ENCODE measurements at regions not wholly inside any gene's neighbourhood (a gene's known extent, or its start where the extent isn't known, plus 50 kb on each side); places are given as distances from the start of the nearest gene placed in this dataset.

DNA sequence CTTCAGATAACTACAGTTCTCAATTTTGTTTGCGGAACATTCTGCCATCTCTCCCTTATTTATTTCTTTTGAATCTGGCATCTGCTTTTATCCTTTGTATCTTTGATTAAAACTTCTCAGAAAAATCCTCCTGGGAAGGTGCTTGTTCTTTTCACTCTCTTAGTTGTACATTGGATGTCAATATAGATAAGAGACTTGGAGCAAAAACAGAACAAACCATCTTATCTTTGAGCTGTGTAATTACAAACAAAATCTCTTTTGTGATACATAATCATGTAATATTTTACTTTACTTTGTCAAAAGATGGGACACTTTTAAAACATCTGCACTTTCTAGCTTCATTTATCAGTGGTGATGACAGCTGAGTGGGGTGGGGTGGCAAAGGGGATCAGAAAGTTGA, 307.2 kb upstream of the LYPLAL1 start:
- 100% methylated on average over 1 of the region's 1 CpG for WGBS (ENCODE audit: insufficient coverage, insufficient replicate concordance, low lambda C conversion rate, missing lambda C conversion rate)
- CTCF ChIA-PET = no interaction called here
- H3K9me3 ChIP-seq (replicated peaks; ENCODE audit: control insufficient read depth, insufficient read depth, low read length) = no peaks in the 10 kb centered on the region
- H3K27me3 ChIP-seq (replicated peaks in 1 of 2; ENCODE audit: control insufficient read depth in 2 of 2, insufficient read depth in 2 of 2, low read length in 1 of 2) = no peaks in the 10 kb centered on the region
- H3K79me2 ChIP-seq (ENCODE audit: control insufficient read depth, insufficient read depth, low read length) = no peaks in the 10 kb centered on the region
- no peak overlapping the region for H2AFZ ChIP-seq (ENCODE audit: control insufficient read depth, low read depth, low read length)
- H4K20me1 ChIP-seq (ENCODE audit: control insufficient read depth, insufficient read depth) = no peaks in the 10 kb centered on the region
- no peak for ATAC-seq
- no peaks in the 10 kb centered on the region for H3K36me3 ChIP-seq (ENCODE audit: control insufficient read depth in 2 of 2, insufficient read depth in 2 of 2, low read length in 1 of 2)
- no peak overlapping the region for H3K27ac ChIP-seq (ENCODE audit: control insufficient read depth, insufficient read depth)
- no TSS peak for BruUV-seq (replicated peaks)
- intact Hi-C loops (cut with micrococcal nuclease; ENCODE audit: unreplicated experiment) (no loop called here), in situ Hi-C loops (cut with MboI) (no loop called here)
- FAIRE-seq = no peak
- H3K4me1 ChIP-seq (ENCODE audit: control insufficient read depth, insufficient read depth, low read length) = no peaks in the 10 kb centered on the region
- RAD21 ChIA-PET (ENCODE audit: unreplicated experiment) = no interaction called here
- H3K9ac ChIP-seq (ENCODE audit: control insufficient read depth, insufficient read depth, low read length) = no peak overlapping the region
- DNase-seq (ENCODE audit: low read depth, low spot score) = no peak
- no peak for TF ChIP-seq SMARCA5 (IDR thresholded peaks at IDR 0.05)
- no peak for TF ChIP-seq WRNIP1 (IDR thresholded peaks at IDR 0.05; ENCODE audit: borderline replicate concordance, low read depth, low read length)
- TF ChIP-seq, protein P1, sequence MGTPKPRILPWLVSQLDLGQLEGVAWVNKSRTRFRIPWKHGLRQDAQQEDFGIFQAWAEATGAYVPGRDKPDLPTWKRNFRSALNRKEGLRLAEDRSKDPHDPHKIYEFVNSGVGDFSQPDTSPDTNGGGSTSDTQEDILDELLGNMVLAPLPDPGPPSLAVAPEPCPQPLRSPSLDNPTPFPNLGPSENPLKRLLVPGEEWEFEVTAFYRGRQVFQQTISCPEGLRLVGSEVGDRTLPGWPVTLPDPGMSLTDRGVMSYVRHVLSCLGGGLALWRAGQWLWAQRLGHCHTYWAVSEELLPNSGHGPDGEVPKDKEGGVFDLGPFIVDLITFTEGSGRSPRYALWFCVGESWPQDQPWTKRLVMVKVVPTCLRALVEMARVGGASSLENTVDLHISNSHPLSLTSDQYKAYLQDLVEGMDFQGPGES (IDR thresholded peaks at IDR 0.05) = no peak
- SMC1A ChIA-PET (ENCODE audit: uncharacterized antibody, unreplicated experiment) = interaction anchor here (0.6 kb wide), 1 partner anchor 10 kb away, joined by 3 read pairs; no protein-coding TSS in a partner anchor
- H3K4me2 ChIP-seq (ENCODE audit: control insufficient read depth, insufficient read depth) = no peak overlapping the region
- H3K4me3 ChIP-seq = no peak overlapping the region
- POLR2A ChIA-PET = no interaction called here

DNA sequence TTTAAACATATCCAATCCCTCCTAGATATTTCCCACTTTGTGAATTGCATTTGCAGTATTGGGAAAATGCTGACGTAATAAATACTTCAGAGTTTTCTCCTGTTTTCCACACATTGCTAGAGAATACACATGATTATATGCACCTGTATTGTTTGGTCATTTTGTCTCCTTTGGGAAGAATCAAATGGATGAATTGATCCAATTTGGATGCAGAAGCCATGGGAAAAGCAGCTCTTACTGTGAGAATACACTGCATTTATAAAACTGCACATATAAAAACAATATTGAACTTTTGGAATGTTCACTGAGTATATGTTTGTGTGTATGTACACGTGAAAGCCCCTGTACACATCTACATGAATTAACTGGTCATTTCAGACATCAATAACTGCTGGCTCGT, 306.6 kb upstream of the LYPLAL1 start:
- 2% methylated on average over 3 of the region's 3 CpGs for WGBS (ENCODE audit: insufficient coverage, insufficient replicate concordance, low lambda C conversion rate, missing lambda C conversion rate)
- ChIA-PET CTCF (no interaction called here), SMC1A (ENCODE audit: uncharacterized antibody, unreplicated experiment) (no interaction called here), RAD21 (ENCODE audit: unreplicated experiment) (no interaction called here), POLR2A (no interaction called here)
- no peak for ATAC-seq
- H4K20me1 ChIP-seq (ENCODE audit: control insufficient read depth, insufficient read depth) = no peaks in the 10 kb centered on the region
- no peak overlapping the region for H3K9ac ChIP-seq (ENCODE audit: control insufficient read depth, insufficient read depth, low read length)
- no peaks in the 10 kb centered on the region for H3K9me3 ChIP-seq (replicated peaks; ENCODE audit: control insufficient read depth, insufficient read depth, low read length)
- no TSS peak for BruUV-seq (replicated peaks)
- no peaks in the 10 kb centered on the region for H3K27me3 ChIP-seq (replicated peaks in 1 of 2; ENCODE audit: control insufficient read depth in 2 of 2, insufficient read depth in 2 of 2, low read length in 1 of 2)
- in situ Hi-C loops (cut with MboI) (no loop called here), intact Hi-C loops (cut with micrococcal nuclease; ENCODE audit: unreplicated experiment) (no loop called here)
- no peaks in the 10 kb centered on the region for H3K79me2 ChIP-seq (ENCODE audit: control insufficient read depth, insufficient read depth, low read length)
- H3K4me3 ChIP-seq = no peak overlapping the region
- H3K36me3 ChIP-seq (ENCODE audit: control insufficient read depth in 2 of 2, insufficient read depth in 2 of 2, low read length in 1 of 2) = no peaks in the 10 kb centered on the region
- DNase-seq (ENCODE audit: low read depth, low spot score) = no peak
- FAIRE-seq = no peak
- no peak overlapping the region for H3K4me2 ChIP-seq (ENCODE audit: control insufficient read depth, insufficient read depth)
- H3K27ac ChIP-seq (ENCODE audit: control insufficient read depth, insufficient read depth) = no peak overlapping the region
- no peak overlapping the region for H2AFZ ChIP-seq (ENCODE audit: control insufficient read depth, low read depth, low read length)
- H3K4me1 ChIP-seq (ENCODE audit: control insufficient read depth, insufficient read depth, low read length) = no peaks in the 10 kb centered on the region
- TF ChIP-seq, protein P2, sequence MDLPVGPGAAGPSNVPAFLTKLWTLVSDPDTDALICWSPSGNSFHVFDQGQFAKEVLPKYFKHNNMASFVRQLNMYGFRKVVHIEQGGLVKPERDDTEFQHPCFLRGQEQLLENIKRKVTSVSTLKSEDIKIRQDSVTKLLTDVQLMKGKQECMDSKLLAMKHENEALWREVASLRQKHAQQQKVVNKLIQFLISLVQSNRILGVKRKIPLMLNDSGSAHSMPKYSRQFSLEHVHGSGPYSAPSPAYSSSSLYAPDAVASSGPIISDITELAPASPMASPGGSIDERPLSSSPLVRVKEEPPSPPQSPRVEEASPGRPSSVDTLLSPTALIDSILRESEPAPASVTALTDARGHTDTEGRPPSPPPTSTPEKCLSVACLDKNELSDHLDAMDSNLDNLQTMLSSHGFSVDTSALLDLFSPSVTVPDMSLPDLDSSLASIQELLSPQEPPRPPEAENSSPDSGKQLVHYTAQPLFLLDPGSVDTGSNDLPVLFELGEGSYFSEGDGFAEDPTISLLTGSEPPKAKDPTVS (IDR thresholded peaks at IDR 0.05; ENCODE audit: low read depth, low read length) = no peak
- TF ChIP-seq, protein P3, sequence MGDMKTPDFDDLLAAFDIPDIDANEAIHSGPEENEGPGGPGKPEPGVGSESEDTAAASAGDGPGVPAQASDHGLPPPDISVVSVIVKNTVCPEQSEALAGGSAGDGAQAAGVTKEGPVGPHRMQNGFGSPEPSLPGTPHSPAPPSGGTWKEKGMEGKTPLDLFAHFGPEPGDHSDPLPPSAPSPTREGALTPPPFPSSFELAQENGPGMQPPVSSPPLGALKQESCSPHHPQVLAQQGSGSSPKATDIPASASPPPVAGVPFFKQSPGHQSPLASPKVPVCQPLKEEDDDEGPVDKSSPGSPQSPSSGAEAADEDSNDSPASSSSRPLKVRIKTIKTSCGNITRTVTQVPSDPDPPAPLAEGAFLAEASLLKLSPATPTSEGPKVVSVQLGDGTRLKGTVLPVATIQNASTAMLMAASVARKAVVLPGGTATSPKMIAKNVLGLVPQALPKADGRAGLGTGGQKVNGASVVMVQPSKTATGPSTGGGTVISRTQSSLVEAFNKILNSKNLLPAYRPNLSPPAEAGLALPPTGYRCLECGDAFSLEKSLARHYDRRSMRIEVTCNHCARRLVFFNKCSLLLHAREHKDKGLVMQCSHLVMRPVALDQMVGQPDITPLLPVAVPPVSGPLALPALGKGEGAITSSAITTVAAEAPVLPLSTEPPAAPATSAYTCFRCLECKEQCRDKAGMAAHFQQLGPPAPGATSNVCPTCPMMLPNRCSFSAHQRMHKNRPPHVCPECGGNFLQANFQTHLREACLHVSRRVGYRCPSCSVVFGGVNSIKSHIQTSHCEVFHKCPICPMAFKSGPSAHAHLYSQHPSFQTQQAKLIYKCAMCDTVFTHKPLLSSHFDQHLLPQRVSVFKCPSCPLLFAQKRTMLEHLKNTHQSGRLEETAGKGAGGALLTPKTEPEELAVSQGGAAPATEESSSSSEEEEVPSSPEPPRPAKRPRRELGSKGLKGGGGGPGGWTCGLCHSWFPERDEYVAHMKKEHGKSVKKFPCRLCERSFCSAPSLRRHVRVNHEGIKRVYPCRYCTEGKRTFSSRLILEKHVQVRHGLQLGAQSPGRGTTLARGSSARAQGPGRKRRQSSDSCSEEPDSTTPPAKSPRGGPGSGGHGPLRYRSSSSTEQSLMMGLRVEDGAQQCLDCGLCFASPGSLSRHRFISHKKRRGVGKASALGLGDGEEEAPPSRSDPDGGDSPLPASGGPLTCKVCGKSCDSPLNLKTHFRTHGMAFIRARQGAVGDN (IDR thresholded peaks at IDR 0.05) = no peak
- no peak for TF ChIP-seq POLR2AphosphoS2 (IDR thresholded peaks at IDR 0.05; ENCODE audit: low read depth, low read length)
- TF ChIP-seq, protein P4, sequence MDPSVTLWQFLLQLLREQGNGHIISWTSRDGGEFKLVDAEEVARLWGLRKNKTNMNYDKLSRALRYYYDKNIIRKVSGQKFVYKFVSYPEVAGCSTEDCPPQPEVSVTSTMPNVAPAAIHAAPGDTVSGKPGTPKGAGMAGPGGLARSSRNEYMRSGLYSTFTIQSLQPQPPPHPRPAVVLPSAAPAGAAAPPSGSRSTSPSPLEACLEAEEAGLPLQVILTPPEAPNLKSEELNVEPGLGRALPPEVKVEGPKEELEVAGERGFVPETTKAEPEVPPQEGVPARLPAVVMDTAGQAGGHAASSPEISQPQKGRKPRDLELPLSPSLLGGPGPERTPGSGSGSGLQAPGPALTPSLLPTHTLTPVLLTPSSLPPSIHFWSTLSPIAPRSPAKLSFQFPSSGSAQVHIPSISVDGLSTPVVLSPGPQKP (IDR thresholded peaks at IDR 0.05; ENCODE audit: low read depth, low read length) = no peak
- no peak for TF ChIP-seq MYB (IDR thresholded peaks at IDR 0.05; ENCODE audit: borderline replicate concordance, low read depth, low read length)
- no peak for TF ChIP-seq SREBF2 (IDR thresholded peaks at IDR 0.05; ENCODE audit: low read length)
- no peak for TF ChIP-seq NBN (IDR thresholded peaks at IDR 0.05)
- TF ChIP-seq IRF4 (IDR thresholded peaks at IDR 0.05; ENCODE audit: low read depth, low read length) = no peak
- TF ChIP-seq POLR2AphosphoS5 (IDR thresholded peaks at IDR 0.05; ENCODE audit: low read length) = no peak

Data from GM12878 (cell line).